ENCODE measurements at regions not wholly inside any gene's neighbourhood (a gene's known extent, or its start where the extent isn't known, plus 50 kb on each side); places are given as distances from the start of the nearest gene placed in this dataset.

DNA sequence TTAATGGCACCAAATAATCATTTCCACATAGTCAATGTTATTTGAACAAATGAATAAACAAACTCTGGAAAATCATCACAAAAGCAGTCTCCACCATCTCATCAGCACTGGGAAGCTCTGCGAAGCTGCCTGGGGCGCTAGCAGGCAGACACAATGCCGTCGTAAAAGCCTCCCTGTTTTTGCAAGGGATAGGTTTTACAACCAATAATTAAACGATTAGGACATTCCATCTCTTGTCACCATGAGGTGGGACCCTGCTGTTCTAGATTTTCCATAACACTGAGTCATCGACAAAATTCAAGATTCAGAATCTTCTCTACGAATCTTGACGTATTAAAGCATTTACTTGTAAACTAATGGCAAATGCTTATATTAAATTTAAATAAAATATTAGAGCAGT is 172.8 kb upstream of the AKR1E2 start:
- 53 to 67% methylated on average over 8 of the region's 8 CpGs for WGBS, 2 donors
- intact Hi-C loops (cut with DNase I): no loop called here

GRCh38 chr10:4652111-4653010 is 173.6 kb upstream of the AKR1E2 start:
- intact Hi-C loops (cut with DNase I): no loop called here
- FAIRE-seq: no peak
- no peaks in the 10 kb centered on the region for H3K4me1 ChIP-seq
- H3K36me3 ChIP-seq: no peaks in the 10 kb centered on the region
- no peak overlapping the region for H3K4me3 ChIP-seq
- ATAC-seq: no peak
- TF ChIP-seq, protein P1, sequence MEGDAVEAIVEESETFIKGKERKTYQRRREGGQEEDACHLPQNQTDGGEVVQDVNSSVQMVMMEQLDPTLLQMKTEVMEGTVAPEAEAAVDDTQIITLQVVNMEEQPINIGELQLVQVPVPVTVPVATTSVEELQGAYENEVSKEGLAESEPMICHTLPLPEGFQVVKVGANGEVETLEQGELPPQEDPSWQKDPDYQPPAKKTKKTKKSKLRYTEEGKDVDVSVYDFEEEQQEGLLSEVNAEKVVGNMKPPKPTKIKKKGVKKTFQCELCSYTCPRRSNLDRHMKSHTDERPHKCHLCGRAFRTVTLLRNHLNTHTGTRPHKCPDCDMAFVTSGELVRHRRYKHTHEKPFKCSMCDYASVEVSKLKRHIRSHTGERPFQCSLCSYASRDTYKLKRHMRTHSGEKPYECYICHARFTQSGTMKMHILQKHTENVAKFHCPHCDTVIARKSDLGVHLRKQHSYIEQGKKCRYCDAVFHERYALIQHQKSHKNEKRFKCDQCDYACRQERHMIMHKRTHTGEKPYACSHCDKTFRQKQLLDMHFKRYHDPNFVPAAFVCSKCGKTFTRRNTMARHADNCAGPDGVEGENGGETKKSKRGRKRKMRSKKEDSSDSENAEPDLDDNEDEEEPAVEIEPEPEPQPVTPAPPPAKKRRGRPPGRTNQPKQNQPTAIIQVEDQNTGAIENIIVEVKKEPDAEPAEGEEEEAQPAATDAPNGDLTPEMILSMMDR (IDR thresholded peaks at IDR 0.05): no peak
- 53 to 63% methylated on average over 8 of the region's 8 CpGs for WGBS, 2 donors
- DNase-seq: no peak
- peaks cover 0 to 11% (median 2%) of the 10 kb centered on the region in 4 donors for H3K27me3 ChIP-seq
- no peaks in the 10 kb centered on the region for H3K9me3 ChIP-seq
- H3K27ac ChIP-seq: no peak overlapping the region

More for the DNA sequence above, 172.8 kb upstream of the AKR1E2 start:
- Histone ChIP-seq H3K27me3 (peaks cover 0 to 11% (median 3%) of the 10 kb centered on the region in 4 donors), H3K27ac (no peak overlapping the region), H3K4me1 (no peaks in the 10 kb centered on the region), H3K36me3 (no peaks in the 10 kb centered on the region), H3K4me3 (no peak overlapping the region), H3K9me3 (no peaks in the 10 kb centered on the region)
- ATAC-seq: no peak
- FAIRE-seq: no peak
- TF ChIP-seq, protein P1 (IDR thresholded peaks at IDR 0.05): no peak
- no peak for DNase-seq

DNA sequence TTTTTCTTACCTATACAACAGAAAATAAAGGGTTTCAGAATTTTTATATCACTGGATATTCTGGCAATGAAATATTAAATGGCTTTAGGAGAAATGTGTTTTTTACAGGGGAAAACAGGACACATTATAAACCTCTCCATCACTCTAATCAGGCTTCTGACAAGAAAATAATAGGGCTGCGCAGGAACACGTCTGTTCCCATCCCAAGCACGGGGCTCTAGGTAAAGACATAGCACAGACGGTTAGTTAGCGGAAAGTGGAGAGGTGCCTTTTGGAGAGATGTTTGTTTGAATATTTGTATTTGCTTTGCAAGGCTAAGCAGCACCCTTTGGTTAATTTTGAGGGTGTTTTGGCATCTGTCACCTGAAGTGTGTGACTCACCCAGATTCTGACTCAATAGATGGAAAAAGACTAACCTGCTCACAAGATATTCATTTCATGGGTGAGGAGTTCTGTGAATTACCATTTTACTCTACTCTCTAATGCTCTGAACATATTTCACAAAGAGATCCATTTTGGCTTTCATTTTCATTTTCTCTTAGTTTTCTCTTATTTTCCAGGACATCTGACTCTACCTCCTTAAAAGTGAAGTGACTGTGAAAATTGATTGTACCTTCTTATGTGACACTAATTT is 174.5 kb upstream of the AKR1E2 start:
- DNase-seq (no peak), FAIRE-seq (no peak), ATAC-seq (no peak)
- H3K27me3 ChIP-seq: peaks cover 0 to 11% (median 0%) of the 10 kb centered on the region in 4 donors
- H3K27ac ChIP-seq: no peak overlapping the region
- TF ChIP-seq, protein P1 (IDR thresholded peaks at IDR 0.05): no peak
- no peak overlapping the region for H3K4me3 ChIP-seq
- H3K9me3 ChIP-seq: no peaks in the 10 kb centered on the region
- intact Hi-C loops (cut with DNase I): no loop called here
- WGBS, 2 donors: 69 to 81% methylated on average over 5 of the region's 5 CpGs
- no peaks in the 10 kb centered on the region for H3K4me1 ChIP-seq
- no peaks in the 10 kb centered on the region for H3K36me3 ChIP-seq

DNA sequence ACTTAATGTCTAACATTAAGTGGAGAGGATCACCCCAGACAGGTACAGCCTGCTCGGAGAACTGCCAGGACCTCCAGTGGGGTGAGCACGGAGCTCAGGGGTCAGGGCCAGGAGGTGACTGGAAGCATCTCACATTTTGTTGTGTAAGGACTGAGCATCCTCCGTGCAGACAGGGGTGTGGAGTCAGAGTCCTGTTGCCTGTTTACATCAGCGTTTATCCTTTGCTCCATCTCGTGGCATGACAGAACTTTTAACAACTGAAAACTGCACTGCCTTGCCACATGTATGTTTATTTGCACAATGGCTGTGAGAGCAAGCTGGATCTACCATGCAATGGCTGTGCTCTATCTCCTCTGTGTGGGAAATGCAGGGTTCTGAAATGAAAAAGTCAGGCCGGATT is 175.4 kb upstream of the AKR1E2 start:
- Histone ChIP-seq H3K4me1 (no peaks in the 10 kb centered on the region), H3K4me3 (no peak overlapping the region), H3K27ac (peak overlapping the region in 1 of 4 donors; percentile 33), H3K27me3 (peaks cover 0 to 11% (median 0%) of the 10 kb centered on the region in 4 donors), H3K36me3 (no peaks in the 10 kb centered on the region), H3K9me3 (no peaks in the 10 kb centered on the region)
- WGBS, 2 donors: 53 to 56% methylated on average over 6 of the region's 6 CpGs
- TF ChIP-seq, protein P1 (IDR thresholded peaks at IDR 0.05): no peak
- FAIRE-seq: no peak
- DNase-seq: no peak
- no peak for ATAC-seq
- intact Hi-C loops (cut with DNase I): no loop called here

Measured in pancreas (tissue), 10 donors.